Endothelial cell of umbilical vein (primary cell): ENCODE measurements at regions not wholly inside any gene's neighbourhood (a gene's known extent, or its start where the extent isn't known, plus 50 kb on each side); places are given as distances from the start of the nearest gene placed in this dataset.

Source experiments
- EZH2 ChIP-seq: IDR thresholded peaks from 2 replicates; pipeline ENCODE4 v1.6.1; 2012; ENCODE audit warnings: borderline replicate concordance, low read depth, mild to moderate bottlenecking, moderate library complexity, low read length, inconsistent platforms; ENCODE audit not compliant: severe bottlenecking
- POLR2AphosphoS5 ChIP-seq: IDR thresholded peaks from 2 replicates; pipeline ENCODE4 v1.6.1; 2012; ENCODE audit warnings: low read depth, mild to moderate bottlenecking, control low read depth, low read length, moderate library complexity; ENCODE audit not compliant: insufficient read depth
- TF ChIP-seq, protein P1 (sequence below), 2 donors: IDR thresholded peaks; 1 replicate in 1 of 2; 2 replicates in 1 of 2; pipeline ENCODE4 v1.5.1; 2011; ENCODE audit warnings: low read length in 2 of 2, mild to moderate bottlenecking in 2 of 2, moderate library complexity in 2 of 2, control low read depth in 1 of 2, inconsistent platforms in 1 of 2, low read depth in 1 of 2; ENCODE audit not compliant: insufficient read depth in 1 of 2; ENCODE audit errors: extremely low read depth in 1 of 2
- TF ChIP-seq, protein P2 (sequence below): IDR thresholded peaks from 2 replicates; pipeline ENCODE4 v1.6.1; 2011; ENCODE audit not compliant: insufficient read depth, insufficient read length

- TF ChIP-seq, protein P1, sequence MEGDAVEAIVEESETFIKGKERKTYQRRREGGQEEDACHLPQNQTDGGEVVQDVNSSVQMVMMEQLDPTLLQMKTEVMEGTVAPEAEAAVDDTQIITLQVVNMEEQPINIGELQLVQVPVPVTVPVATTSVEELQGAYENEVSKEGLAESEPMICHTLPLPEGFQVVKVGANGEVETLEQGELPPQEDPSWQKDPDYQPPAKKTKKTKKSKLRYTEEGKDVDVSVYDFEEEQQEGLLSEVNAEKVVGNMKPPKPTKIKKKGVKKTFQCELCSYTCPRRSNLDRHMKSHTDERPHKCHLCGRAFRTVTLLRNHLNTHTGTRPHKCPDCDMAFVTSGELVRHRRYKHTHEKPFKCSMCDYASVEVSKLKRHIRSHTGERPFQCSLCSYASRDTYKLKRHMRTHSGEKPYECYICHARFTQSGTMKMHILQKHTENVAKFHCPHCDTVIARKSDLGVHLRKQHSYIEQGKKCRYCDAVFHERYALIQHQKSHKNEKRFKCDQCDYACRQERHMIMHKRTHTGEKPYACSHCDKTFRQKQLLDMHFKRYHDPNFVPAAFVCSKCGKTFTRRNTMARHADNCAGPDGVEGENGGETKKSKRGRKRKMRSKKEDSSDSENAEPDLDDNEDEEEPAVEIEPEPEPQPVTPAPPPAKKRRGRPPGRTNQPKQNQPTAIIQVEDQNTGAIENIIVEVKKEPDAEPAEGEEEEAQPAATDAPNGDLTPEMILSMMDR (IDR thresholded peaks at IDR 0.05; ENCODE audit: extremely low read depth in 1 of 2, insufficient read depth in 1 of 2, low read depth in 1 of 2, low read length in 2 of 2): no peak
- TF ChIP-seq, protein P2, sequence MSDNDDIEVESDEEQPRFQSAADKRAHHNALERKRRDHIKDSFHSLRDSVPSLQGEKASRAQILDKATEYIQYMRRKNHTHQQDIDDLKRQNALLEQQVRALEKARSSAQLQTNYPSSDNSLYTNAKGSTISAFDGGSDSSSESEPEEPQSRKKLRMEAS: no peak
- no peak for TF ChIP-seq EZH2
- no peak for TF ChIP-seq POLR2AphosphoS5
Measured at GRCh38 chr12:92641291-92641690, 61.5 kb upstream of the PLEKHG7 start.
